ENCODE measurements at regions not wholly inside any gene's neighbourhood (a gene's known extent, or its start where the extent isn't known, plus 50 kb on each side); places are given as distances from the start of the nearest gene placed in this dataset.

- no peak overlapping the region for H3K4me3 ChIP-seq (ENCODE audit: control insufficient read depth in 2 of 3, extremely low read depth in 1 of 3, insufficient read depth in 2 of 3, low read depth in 1 of 3, low read length in 3 of 3)
- FAIRE-seq = no peak
Observed at GRCh38 chr13:110777251-110777820, 63.8 kb downstream of the ING1 start.

GRCh38 chr13:110779022-110779421 lies 65.5 kb downstream of the ING1 start:
- no peaks in the 10 kb centered on the region for H3K9me3 ChIP-seq (ENCODE audit: control insufficient read depth, low read depth, low read length)
- H2AFZ ChIP-seq (ENCODE audit: control insufficient read depth, low read length) = no peak overlapping the region
- TF ChIP-seq EZH2 (IDR thresholded peaks at IDR 0.05; ENCODE audit: low read length) = no peak
- TF ChIP-seq CTCF (optimal IDR thresholded peaks at IDR 0.05 in 1 of 3, IDR thresholded peaks at IDR 0.05 in 1 of 3, conservative IDR thresholded peaks at IDR 0.05 in 1 of 3; ENCODE audit: extremely low read depth in 1 of 3, insufficient read depth in 2 of 3, low read length in 3 of 3) = no peak
- H3K36me3 ChIP-seq (ENCODE audit: control insufficient read depth in 2 of 2, extremely low read depth in 1 of 2, insufficient read depth in 2 of 2, low read length in 2 of 2) = no peaks in the 10 kb centered on the region
- H3K4me1 ChIP-seq (ENCODE audit: control insufficient read depth, extremely low read depth, insufficient read depth, low read length) = no peaks in the 10 kb centered on the region
- DNase-seq (ENCODE audit: low read depth, low spot score) (no peak), FAIRE-seq (no peak)
- H3K4me3 ChIP-seq (ENCODE audit: control insufficient read depth in 2 of 3, extremely low read depth in 1 of 3, insufficient read depth in 2 of 3, low read depth in 1 of 3, low read length in 3 of 3) = no peak overlapping the region
- H4K20me1 ChIP-seq (ENCODE audit: control insufficient read depth, extremely low read depth, insufficient read depth, low read length) = no peaks in the 10 kb centered on the region
- H3K27ac ChIP-seq (ENCODE audit: control insufficient read depth, insufficient read depth, low read length) = no peak overlapping the region
- no peaks in the 10 kb centered on the region for H3K27me3 ChIP-seq (ENCODE audit: control insufficient read depth, extremely low read depth, insufficient read depth, low read length)
- H3K9ac ChIP-seq (ENCODE audit: control insufficient read depth, extremely low read depth, insufficient read depth, low read length) = no peak overlapping the region
- H3K4me2 ChIP-seq (ENCODE audit: control insufficient read depth, extremely low read depth, insufficient read depth, low read depth, low read length) = no peak overlapping the region
- dilution Hi-C loops (cut with MboI; ENCODE audit: extremely low pct_ligation_motif_present, low sequenced_read_pairs) = no loop called here
- no peaks in the 10 kb centered on the region for H3K9me1 ChIP-seq (ENCODE audit: control insufficient read depth, extremely low read depth, insufficient read depth, low read length)
- H3K79me2 ChIP-seq (ENCODE audit: control insufficient read depth, insufficient read depth, low read length) = no peaks in the 10 kb centered on the region

More at GRCh38 chr13:110777251-110777820, 63.8 kb downstream of the ING1 start:
- Histone ChIP-seq H4K20me1 (ENCODE audit: control insufficient read depth, extremely low read depth, insufficient read depth, low read length) (no peaks in the 10 kb centered on the region), H3K79me2 (ENCODE audit: control insufficient read depth, insufficient read depth, low read length) (no peaks in the 10 kb centered on the region), H3K9me3 (ENCODE audit: control insufficient read depth, low read depth, low read length) (no peaks in the 10 kb centered on the region), H2AFZ (ENCODE audit: control insufficient read depth, low read length) (no peak overlapping the region), H3K4me2 (ENCODE audit: control insufficient read depth, extremely low read depth, insufficient read depth, low read depth, low read length) (no peak overlapping the region), H3K36me3 (ENCODE audit: control insufficient read depth in 2 of 2, extremely low read depth in 1 of 2, insufficient read depth in 2 of 2, low read length in 2 of 2) (no peaks in the 10 kb centered on the region), H3K27ac (ENCODE audit: control insufficient read depth, insufficient read depth, low read length) (no peak overlapping the region), H3K9me1 (ENCODE audit: control insufficient read depth, extremely low read depth, insufficient read depth, low read length) (no peaks in the 10 kb centered on the region), H3K27me3 (ENCODE audit: control insufficient read depth, extremely low read depth, insufficient read depth, low read length) (peaks cover 4% of the 10 kb centered on the region), H3K9ac (ENCODE audit: control insufficient read depth, extremely low read depth, insufficient read depth, low read length) (no peak overlapping the region), H3K4me1 (ENCODE audit: control insufficient read depth, extremely low read depth, insufficient read depth, low read length) (no peaks in the 10 kb centered on the region)
- dilution Hi-C loops (cut with MboI; ENCODE audit: extremely low pct_ligation_motif_present, low sequenced_read_pairs) = no loop called here
- no peak for DNase-seq (ENCODE audit: low read depth, low spot score)
- TF ChIP-seq EZH2 (IDR thresholded peaks at IDR 0.05; ENCODE audit: low read length) (no peak), CTCF (optimal IDR thresholded peaks at IDR 0.05 in 1 of 3, IDR thresholded peaks at IDR 0.05 in 1 of 3, conservative IDR thresholded peaks at IDR 0.05 in 1 of 3; ENCODE audit: extremely low read depth in 1 of 3, insufficient read depth in 2 of 3, low read length in 3 of 3) (no peak)
